ENCODE measurements at regions not wholly inside any gene's neighbourhood (a gene's known extent, or its start where the extent isn't known, plus 50 kb on each side); places are given as distances from the start of the nearest gene placed in this dataset.

DNA sequence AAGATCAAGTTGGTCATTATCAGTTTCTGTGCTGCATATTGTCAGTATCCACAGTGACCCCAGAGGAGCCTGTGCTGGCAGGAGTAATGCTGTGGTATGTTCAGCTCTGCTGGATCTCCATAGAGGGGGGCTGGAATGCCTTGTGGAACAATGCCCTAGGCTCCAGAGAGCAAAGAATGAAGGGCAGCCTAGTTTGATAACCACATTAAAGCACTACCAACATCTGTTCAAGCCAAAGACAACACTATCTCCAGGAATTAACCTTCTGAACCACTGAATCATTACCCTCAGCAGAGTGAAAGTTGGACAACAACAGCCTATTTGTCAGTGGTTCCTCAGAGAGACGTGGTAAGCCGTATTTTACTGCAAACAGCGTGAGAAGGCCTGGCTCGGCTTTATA is 192.3 kb upstream of the CXorf66 start (continued):
- TF ChIP-seq, protein P1, sequence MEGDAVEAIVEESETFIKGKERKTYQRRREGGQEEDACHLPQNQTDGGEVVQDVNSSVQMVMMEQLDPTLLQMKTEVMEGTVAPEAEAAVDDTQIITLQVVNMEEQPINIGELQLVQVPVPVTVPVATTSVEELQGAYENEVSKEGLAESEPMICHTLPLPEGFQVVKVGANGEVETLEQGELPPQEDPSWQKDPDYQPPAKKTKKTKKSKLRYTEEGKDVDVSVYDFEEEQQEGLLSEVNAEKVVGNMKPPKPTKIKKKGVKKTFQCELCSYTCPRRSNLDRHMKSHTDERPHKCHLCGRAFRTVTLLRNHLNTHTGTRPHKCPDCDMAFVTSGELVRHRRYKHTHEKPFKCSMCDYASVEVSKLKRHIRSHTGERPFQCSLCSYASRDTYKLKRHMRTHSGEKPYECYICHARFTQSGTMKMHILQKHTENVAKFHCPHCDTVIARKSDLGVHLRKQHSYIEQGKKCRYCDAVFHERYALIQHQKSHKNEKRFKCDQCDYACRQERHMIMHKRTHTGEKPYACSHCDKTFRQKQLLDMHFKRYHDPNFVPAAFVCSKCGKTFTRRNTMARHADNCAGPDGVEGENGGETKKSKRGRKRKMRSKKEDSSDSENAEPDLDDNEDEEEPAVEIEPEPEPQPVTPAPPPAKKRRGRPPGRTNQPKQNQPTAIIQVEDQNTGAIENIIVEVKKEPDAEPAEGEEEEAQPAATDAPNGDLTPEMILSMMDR (conservative IDR thresholded peaks at IDR 0.05; ENCODE audit: low read depth in 2 of 2) = no peak
- TF ChIP-seq, protein P2, sequence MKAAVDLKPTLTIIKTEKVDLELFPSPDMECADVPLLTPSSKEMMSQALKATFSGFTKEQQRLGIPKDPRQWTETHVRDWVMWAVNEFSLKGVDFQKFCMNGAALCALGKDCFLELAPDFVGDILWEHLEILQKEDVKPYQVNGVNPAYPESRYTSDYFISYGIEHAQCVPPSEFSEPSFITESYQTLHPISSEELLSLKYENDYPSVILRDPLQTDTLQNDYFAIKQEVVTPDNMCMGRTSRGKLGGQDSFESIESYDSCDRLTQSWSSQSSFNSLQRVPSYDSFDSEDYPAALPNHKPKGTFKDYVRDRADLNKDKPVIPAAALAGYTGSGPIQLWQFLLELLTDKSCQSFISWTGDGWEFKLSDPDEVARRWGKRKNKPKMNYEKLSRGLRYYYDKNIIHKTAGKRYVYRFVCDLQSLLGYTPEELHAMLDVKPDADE (IDR thresholded peaks at IDR 0.05) = no peak
- TF ChIP-seq JUNB (IDR thresholded peaks at IDR 0.05; ENCODE audit: unreplicated experiment) (no peak), EZH2phosphoT487 (IDR thresholded peaks at IDR 0.05; ENCODE audit: unreplicated experiment) (no peak), NANOG (IDR thresholded peaks at IDR 0.05; ENCODE audit: borderline replicate concordance) (no peak), ZNF114 (CRISPR knock-in tag; IDR thresholded peaks at IDR 0.05) (no peak), STAT1 (IDR thresholded peaks at IDR 0.05; ENCODE audit: unreplicated experiment) (no peak), CREB1 (CRISPR knock-in tag; IDR thresholded peaks at IDR 0.05; ENCODE audit: low read depth) (no peak)

DNA sequence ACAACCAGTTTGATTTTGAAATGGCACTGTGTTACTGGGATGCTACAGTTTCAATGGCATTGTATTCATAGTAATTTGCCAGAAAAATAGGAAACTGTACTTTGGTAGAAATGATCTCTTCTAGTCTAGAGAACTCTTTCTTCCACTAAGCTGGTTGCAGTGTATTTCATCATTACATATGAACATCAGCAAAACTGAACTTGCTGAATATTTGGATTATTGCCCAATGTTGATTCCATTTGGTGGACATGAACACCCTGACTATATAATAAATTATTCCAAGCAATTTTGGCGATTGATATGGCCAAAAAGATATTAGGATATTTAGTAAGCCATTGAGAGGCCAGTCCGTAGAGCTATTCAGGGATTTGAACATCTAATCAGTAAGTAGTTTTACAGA is 191.8 kb upstream of the CXorf66 start:
- Histone ChIP-seq H3K79me2 (replicated peaks; ENCODE audit: insufficient read depth) (no peaks in the 10 kb centered on the region), H3K4me2 (no peak overlapping the region), H4K20me1 (replicated peaks; ENCODE audit: insufficient read depth) (no peaks in the 10 kb centered on the region), H3K27me3 (ENCODE audit: insufficient read depth) (no peaks in the 10 kb centered on the region), H3K9me2 (ENCODE audit: insufficient read depth) (no peaks in the 10 kb centered on the region), H3K36me3 (ENCODE audit: insufficient read depth) (no peaks in the 10 kb centered on the region), H2AFZ (no peak overlapping the region), H3K4me1 (ENCODE audit: insufficient read depth) (no peaks in the 10 kb centered on the region), H3F3A (replicated peaks; ENCODE audit: low read depth) (no peaks in the 10 kb centered on the region), H3K27ac (ENCODE audit: low read depth) (no peak overlapping the region), H3K4me3 (no peak overlapping the region)
- Mint-ChIP-seq H3K27me3 (ENCODE audit: insufficient read depth, low read depth, poor library complexity) (peaks cover 1% of the 10 kb centered on the region), H3K4me3 (no peak overlapping the region), H3K27ac (no peak overlapping the region), H3K9me3 (peaks cover 2% of the 10 kb centered on the region; the same call in 2 of the 3 replicates), H3K36me3 (ENCODE audit: low read depth) (no peaks in the 10 kb centered on the region; the same call in 2 of the 3 replicates), H3K4me1 (peaks cover 11% of the 10 kb centered on the region)
- ATAC-seq (no peak), DNase-seq (ENCODE audit: low spot score) (no peak)
- TF ChIP-seq ZNF331 (CRISPR knock-in tag; IDR thresholded peaks at IDR 0.05; ENCODE audit: low read depth) (no peak), POLR2AphosphoS5 (IDR thresholded peaks at IDR 0.05; ENCODE audit: low read depth) (no peak), JUNB (IDR thresholded peaks at IDR 0.05; ENCODE audit: unreplicated experiment) (no peak), NANOG (IDR thresholded peaks at IDR 0.05; ENCODE audit: borderline replicate concordance) (no peak), ZNF114 (CRISPR knock-in tag; IDR thresholded peaks at IDR 0.05) (no peak)
- TF ChIP-seq, protein P2 (IDR thresholded peaks at IDR 0.05) = no peak
- TF ChIP-seq, protein P3, sequence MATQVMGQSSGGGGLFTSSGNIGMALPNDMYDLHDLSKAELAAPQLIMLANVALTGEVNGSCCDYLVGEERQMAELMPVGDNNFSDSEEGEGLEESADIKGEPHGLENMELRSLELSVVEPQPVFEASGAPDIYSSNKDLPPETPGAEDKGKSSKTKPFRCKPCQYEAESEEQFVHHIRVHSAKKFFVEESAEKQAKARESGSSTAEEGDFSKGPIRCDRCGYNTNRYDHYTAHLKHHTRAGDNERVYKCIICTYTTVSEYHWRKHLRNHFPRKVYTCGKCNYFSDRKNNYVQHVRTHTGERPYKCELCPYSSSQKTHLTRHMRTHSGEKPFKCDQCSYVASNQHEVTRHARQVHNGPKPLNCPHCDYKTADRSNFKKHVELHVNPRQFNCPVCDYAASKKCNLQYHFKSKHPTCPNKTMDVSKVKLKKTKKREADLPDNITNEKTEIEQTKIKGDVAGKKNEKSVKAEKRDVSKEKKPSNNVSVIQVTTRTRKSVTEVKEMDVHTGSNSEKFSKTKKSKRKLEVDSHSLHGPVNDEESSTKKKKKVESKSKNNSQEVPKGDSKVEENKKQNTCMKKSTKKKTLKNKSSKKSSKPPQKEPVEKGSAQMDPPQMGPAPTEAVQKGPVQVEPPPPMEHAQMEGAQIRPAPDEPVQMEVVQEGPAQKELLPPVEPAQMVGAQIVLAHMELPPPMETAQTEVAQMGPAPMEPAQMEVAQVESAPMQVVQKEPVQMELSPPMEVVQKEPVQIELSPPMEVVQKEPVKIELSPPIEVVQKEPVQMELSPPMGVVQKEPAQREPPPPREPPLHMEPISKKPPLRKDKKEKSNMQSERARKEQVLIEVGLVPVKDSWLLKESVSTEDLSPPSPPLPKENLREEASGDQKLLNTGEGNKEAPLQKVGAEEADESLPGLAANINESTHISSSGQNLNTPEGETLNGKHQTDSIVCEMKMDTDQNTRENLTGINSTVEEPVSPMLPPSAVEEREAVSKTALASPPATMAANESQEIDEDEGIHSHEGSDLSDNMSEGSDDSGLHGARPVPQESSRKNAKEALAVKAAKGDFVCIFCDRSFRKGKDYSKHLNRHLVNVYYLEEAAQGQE (IDR thresholded peaks at IDR 0.05; ENCODE audit: unreplicated experiment) = no peak
- TF ChIP-seq, protein P1 (conservative IDR thresholded peaks at IDR 0.05; ENCODE audit: low read depth in 2 of 2) = no peak

All from GM23338 (cell line).